ENCODE measurements at regions not wholly inside any gene's neighbourhood (a gene's known extent, or its start where the extent isn't known, plus 50 kb on each side); places are given as distances from the start of the nearest gene placed in this dataset.

DNA sequence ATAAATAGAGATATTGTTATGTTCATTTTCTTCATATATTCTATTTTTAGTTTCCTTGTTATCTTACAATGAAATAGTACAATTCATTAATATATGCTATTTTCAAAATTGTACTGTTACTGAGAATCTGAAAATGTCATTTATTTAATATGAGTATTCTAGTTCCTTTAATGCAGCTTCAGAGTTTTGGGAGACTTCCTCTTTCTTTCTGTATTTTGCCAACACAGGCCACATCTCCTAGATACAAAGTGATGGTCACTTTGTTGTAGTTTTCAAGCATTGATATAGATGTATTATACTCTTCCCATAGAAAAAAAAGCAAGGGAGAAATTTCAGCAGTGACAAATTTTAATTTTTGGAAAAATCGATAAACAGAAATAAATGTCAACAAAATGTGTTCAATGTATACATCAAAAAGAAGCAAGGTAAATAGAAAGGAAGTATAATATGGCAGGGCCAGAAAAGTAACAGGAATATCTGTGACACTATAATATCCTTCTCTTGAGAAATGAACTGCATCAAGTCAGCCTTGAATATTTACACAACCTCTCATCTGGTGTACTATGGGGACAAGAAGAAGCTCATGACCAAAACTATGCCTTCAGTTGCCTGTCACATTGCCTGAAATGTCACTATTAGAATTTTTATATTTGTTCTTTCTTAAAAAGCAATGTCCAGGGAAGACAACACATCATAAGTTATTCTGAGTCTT lies 396.0 kb downstream of the TBC1D32 start:
- Mint-ChIP-seq H3K27me3 (ENCODE audit: low read depth in 3 of 3) (no peaks in the 10 kb centered on the region), H3K36me3 (no peaks in the 10 kb centered on the region), H3K9me3 (peaks cover 0 to 1% (median 0%) of the 10 kb centered on the region in 7 donors), H3K27ac (peak overlapping the region in 4 of 7 donors; percentile 10 to 70 (median 46)), H3K4me1 (peaks cover 9% of the 10 kb centered on the region), H3K4me3 (no peak overlapping the region)
- Histone ChIP-seq H3K36me3 (replicated peaks in 1 of 2; ENCODE audit: control insufficient read depth in 1 of 2, insufficient read depth in 2 of 2, low read length in 2 of 2) (no peaks in the 10 kb centered on the region), H4K20me1 (ENCODE audit: insufficient read depth, low read length) (no peaks in the 10 kb centered on the region), H3K9ac (ENCODE audit: insufficient read depth, low read length, poor library complexity, severe bottlenecking) (no peak overlapping the region), H3K9me3 (replicated peaks in 1 of 2; ENCODE audit: control insufficient read depth in 1 of 2, insufficient read depth in 1 of 2, low read length in 2 of 2) (no peaks in the 10 kb centered on the region), H2AFZ (ENCODE audit: insufficient read depth, low read depth, low read length, poor library complexity, severe bottlenecking) (no peak overlapping the region), H3K27ac (ENCODE audit: low read depth in 1 of 2, low read length in 2 of 2) (no peak overlapping the region), H3K4me2 (replicated peaks; ENCODE audit: extremely low read depth, low read length, poor library complexity, severe bottlenecking) (no peak overlapping the region), H3K4me3 (replicated peaks in 1 of 3; ENCODE audit: low read depth in 2 of 3, low read length in 3 of 3) (no peak overlapping the region), H3K4me1 (ENCODE audit: control insufficient read depth in 1 of 2, insufficient read depth in 2 of 2, low read length in 2 of 2) (peaks cover 0 to 2% of the 10 kb centered on the region in 2 donors), H3K27me3 (ENCODE audit: control insufficient read depth in 2 of 2, insufficient read depth in 2 of 2, low read length in 2 of 2) (no peaks in the 10 kb centered on the region), H3K79me2 (ENCODE audit: insufficient read depth, low read length) (no peaks in the 10 kb centered on the region)
- TF ChIP-seq, protein P1, sequence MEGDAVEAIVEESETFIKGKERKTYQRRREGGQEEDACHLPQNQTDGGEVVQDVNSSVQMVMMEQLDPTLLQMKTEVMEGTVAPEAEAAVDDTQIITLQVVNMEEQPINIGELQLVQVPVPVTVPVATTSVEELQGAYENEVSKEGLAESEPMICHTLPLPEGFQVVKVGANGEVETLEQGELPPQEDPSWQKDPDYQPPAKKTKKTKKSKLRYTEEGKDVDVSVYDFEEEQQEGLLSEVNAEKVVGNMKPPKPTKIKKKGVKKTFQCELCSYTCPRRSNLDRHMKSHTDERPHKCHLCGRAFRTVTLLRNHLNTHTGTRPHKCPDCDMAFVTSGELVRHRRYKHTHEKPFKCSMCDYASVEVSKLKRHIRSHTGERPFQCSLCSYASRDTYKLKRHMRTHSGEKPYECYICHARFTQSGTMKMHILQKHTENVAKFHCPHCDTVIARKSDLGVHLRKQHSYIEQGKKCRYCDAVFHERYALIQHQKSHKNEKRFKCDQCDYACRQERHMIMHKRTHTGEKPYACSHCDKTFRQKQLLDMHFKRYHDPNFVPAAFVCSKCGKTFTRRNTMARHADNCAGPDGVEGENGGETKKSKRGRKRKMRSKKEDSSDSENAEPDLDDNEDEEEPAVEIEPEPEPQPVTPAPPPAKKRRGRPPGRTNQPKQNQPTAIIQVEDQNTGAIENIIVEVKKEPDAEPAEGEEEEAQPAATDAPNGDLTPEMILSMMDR (IDR thresholded peaks at IDR 0.05), result no peak
- DNase-seq, result no peak
- WGBS (ENCODE audit: insufficient coverage), result no CpG with 5 or more reads among the region's 1 CpG
- intact Hi-C loops (cut with micrococcal nuclease), result no loop called here

DNA sequence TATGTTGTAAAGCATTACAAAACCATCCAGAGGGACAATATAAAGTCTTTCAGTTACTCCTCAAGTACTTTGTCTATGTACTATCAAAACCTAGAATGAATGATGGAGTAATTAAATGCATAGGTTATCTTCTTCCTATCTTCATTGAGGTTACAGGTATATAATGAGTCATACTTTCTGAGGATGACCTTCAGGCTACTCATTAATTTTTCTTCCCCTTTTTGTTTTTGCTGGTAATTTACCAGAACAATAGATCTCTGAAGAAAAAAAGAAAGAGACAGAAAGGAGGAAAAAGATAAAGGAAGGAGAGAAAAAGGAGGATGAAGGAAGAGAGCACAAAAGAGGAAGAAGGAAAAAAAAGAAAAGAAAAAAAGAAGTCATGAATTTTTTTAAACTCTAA lies 398.4 kb downstream of the TBC1D32 start:
- H3K4me3 Mint-ChIP-seq, result no peak overlapping the region
- no peak overlapping the region for H3K27ac Mint-ChIP-seq
- peaks cover 0 to 5% (median 0%) of the 10 kb centered on the region in 7 donors for H3K9me3 Mint-ChIP-seq
- H3K4me3 ChIP-seq (replicated peaks in 1 of 3; ENCODE audit: low read depth in 2 of 3, low read length in 3 of 3), result no peak overlapping the region
- peaks cover 0 to 2% of the 10 kb centered on the region in 2 donors for H3K4me1 ChIP-seq (ENCODE audit: control insufficient read depth in 1 of 2, insufficient read depth in 2 of 2, low read length in 2 of 2)
- H3K9me3 ChIP-seq (replicated peaks in 1 of 2; ENCODE audit: control insufficient read depth in 1 of 2, insufficient read depth in 1 of 2, low read length in 2 of 2), result no peaks in the 10 kb centered on the region
- no peak overlapping the region for H3K9ac ChIP-seq (ENCODE audit: insufficient read depth, low read length, poor library complexity, severe bottlenecking)
- TF ChIP-seq, protein P1 (IDR thresholded peaks at IDR 0.05), result no peak
- DNase-seq, result no peak
- intact Hi-C loops (cut with micrococcal nuclease), result no loop called here
- H4K20me1 ChIP-seq (ENCODE audit: insufficient read depth, low read length), result no peaks in the 10 kb centered on the region
- no peaks in the 10 kb centered on the region for H3K79me2 ChIP-seq (ENCODE audit: insufficient read depth, low read length)
- H3K27me3 ChIP-seq (ENCODE audit: control insufficient read depth in 2 of 2, insufficient read depth in 2 of 2, low read length in 2 of 2), result no peaks in the 10 kb centered on the region
- peaks cover 9% of the 10 kb centered on the region for H3K4me1 Mint-ChIP-seq
- no peaks in the 10 kb centered on the region for H3K27me3 Mint-ChIP-seq (ENCODE audit: low read depth in 3 of 3)
- H3K4me2 ChIP-seq (replicated peaks; ENCODE audit: extremely low read depth, low read length, poor library complexity, severe bottlenecking), result no peak overlapping the region
- no peak overlapping the region for H2AFZ ChIP-seq (ENCODE audit: insufficient read depth, low read depth, low read length, poor library complexity, severe bottlenecking)
- no peak overlapping the region for H3K27ac ChIP-seq (ENCODE audit: low read depth in 1 of 2, low read length in 2 of 2)
- no peaks in the 10 kb centered on the region for H3K36me3 Mint-ChIP-seq
- no peaks in the 10 kb centered on the region for H3K36me3 ChIP-seq (replicated peaks in 1 of 2; ENCODE audit: control insufficient read depth in 1 of 2, insufficient read depth in 2 of 2, low read length in 2 of 2)
